ENCODE measurements at regions not wholly inside any gene's neighbourhood (a gene's known extent, or its start where the extent isn't known, plus 50 kb on each side); places are given as distances from the start of the nearest gene placed in this dataset.

GRCh38 chr3:13171704-13172643 is 98.7 kb upstream of the IQSEC1 start:
- DNase-seq (no peak), ATAC-seq (replicated peaks in 1 of 2) (no peak)
- H3K9me3 Mint-ChIP-seq = no peaks in the 10 kb centered on the region
- no peak overlapping the region for H3K27ac Mint-ChIP-seq
- no peaks in the 10 kb centered on the region for H3K4me1 Mint-ChIP-seq (ENCODE audit: low read depth)
- H3K27me3 Mint-ChIP-seq (ENCODE audit: low read depth) = no peaks in the 10 kb centered on the region
- no peak overlapping the region for H3K4me3 Mint-ChIP-seq
- H3K36me3 Mint-ChIP-seq (ENCODE audit: insufficient read depth in 2 of 2) = no peaks in the 10 kb centered on the region

- no peak for DNase-seq
- Mint-ChIP-seq H3K27me3 (ENCODE audit: low read depth) (no peaks in the 10 kb centered on the region), H3K4me3 (no peak overlapping the region), H3K9me3 (no peaks in the 10 kb centered on the region), H3K4me1 (ENCODE audit: low read depth) (no peaks in the 10 kb centered on the region), H3K36me3 (ENCODE audit: insufficient read depth in 2 of 2) (no peaks in the 10 kb centered on the region), H3K27ac (no peak overlapping the region)
- ATAC-seq (replicated peaks in 1 of 2) = no peak
Measured at GRCh38 chr3:13170317-13170716, 97.1 kb upstream of the IQSEC1 start.

GRCh38 chr3:13168391-13168790 is 95.2 kb upstream of the IQSEC1 start:
- Mint-ChIP-seq H3K4me3 (no peak overlapping the region), H3K27ac (no peak overlapping the region), H3K36me3 (ENCODE audit: insufficient read depth in 2 of 2) (no peaks in the 10 kb centered on the region), H3K27me3 (ENCODE audit: low read depth) (no peaks in the 10 kb centered on the region), H3K9me3 (no peaks in the 10 kb centered on the region), H3K4me1 (ENCODE audit: low read depth) (no peaks in the 10 kb centered on the region)
- no peak for ATAC-seq (replicated peaks in 1 of 2)
- DNase-seq = no peak

- H3K4me1 Mint-ChIP-seq (ENCODE audit: low read depth) = no peaks in the 10 kb centered on the region
- no peak overlapping the region for H3K4me3 Mint-ChIP-seq
- H3K9me3 Mint-ChIP-seq = no peaks in the 10 kb centered on the region
- H3K36me3 Mint-ChIP-seq (ENCODE audit: insufficient read depth in 2 of 2) = no peaks in the 10 kb centered on the region
- DNase-seq = no peak
- H3K27me3 Mint-ChIP-seq (ENCODE audit: low read depth) = no peaks in the 10 kb centered on the region
- no peak for ATAC-seq (replicated peaks in 1 of 2)
- H3K27ac Mint-ChIP-seq = no peak overlapping the region
Measured at GRCh38 chr3:13167829-13168228, 94.6 kb upstream of the IQSEC1 start.

GRCh38 chr3:13167064-13167743 is 94.0 kb upstream of the IQSEC1 start:
- no peaks in the 10 kb centered on the region for H3K27me3 Mint-ChIP-seq (ENCODE audit: low read depth)
- ATAC-seq (replicated peaks in 1 of 2) (no peak), DNase-seq (no peak)

GRCh38 chr3:13166243-13167063 is 93.2 kb upstream of the IQSEC1 start:
- no peaks in the 10 kb centered on the region for H3K9me3 Mint-ChIP-seq
- no peak overlapping the region for H3K4me3 Mint-ChIP-seq
- no peaks in the 10 kb centered on the region for H3K4me1 Mint-ChIP-seq (ENCODE audit: low read depth)
- H3K27me3 Mint-ChIP-seq (ENCODE audit: low read depth) = no peaks in the 10 kb centered on the region
- ATAC-seq (replicated peaks in 1 of 2) (no peak), DNase-seq (no peak)
- H3K36me3 Mint-ChIP-seq (ENCODE audit: insufficient read depth in 2 of 2) = no peaks in the 10 kb centered on the region
- H3K27ac Mint-ChIP-seq = no peak overlapping the region

More at GRCh38 chr3:13167064-13167743, 94.0 kb upstream of the IQSEC1 start:
- H3K27ac Mint-ChIP-seq = no peak overlapping the region
- no peaks in the 10 kb centered on the region for H3K4me1 Mint-ChIP-seq (ENCODE audit: low read depth)
- H3K9me3 Mint-ChIP-seq = no peaks in the 10 kb centered on the region
- no peak overlapping the region for H3K4me3 Mint-ChIP-seq
- H3K36me3 Mint-ChIP-seq (ENCODE audit: insufficient read depth in 2 of 2) = no peaks in the 10 kb centered on the region

- Mint-ChIP-seq H3K4me3 (no peak overlapping the region), H3K36me3 (ENCODE audit: insufficient read depth in 2 of 2) (no peaks in the 10 kb centered on the region), H3K4me1 (ENCODE audit: low read depth) (no peaks in the 10 kb centered on the region), H3K27me3 (ENCODE audit: low read depth) (no peaks in the 10 kb centered on the region), H3K9me3 (no peaks in the 10 kb centered on the region), H3K27ac (no peak overlapping the region)
- ATAC-seq (replicated peaks in 1 of 2) (no peak), DNase-seq (no peak)
Measured at GRCh38 chr3:13165576-13165975, 92.3 kb upstream of the IQSEC1 start.

GRCh38 chr3:13164893-13165492 is 91.8 kb upstream of the IQSEC1 start:
- no peak overlapping the region for H3K27ac Mint-ChIP-seq
- H3K4me1 Mint-ChIP-seq (ENCODE audit: low read depth) = no peaks in the 10 kb centered on the region
- no peak overlapping the region for H3K4me3 Mint-ChIP-seq
- no peaks in the 10 kb centered on the region for H3K9me3 Mint-ChIP-seq
- no peak for DNase-seq
- ATAC-seq (replicated peaks in 1 of 2) = no peak
- no peaks in the 10 kb centered on the region for H3K36me3 Mint-ChIP-seq (ENCODE audit: insufficient read depth in 2 of 2)
- H3K27me3 Mint-ChIP-seq (ENCODE audit: low read depth) = no peaks in the 10 kb centered on the region

GRCh38 chr3:13163848-13164382 is 90.7 kb upstream of the IQSEC1 start:
- ATAC-seq (replicated peaks in 1 of 2) (no peak), DNase-seq (no peak)
- H3K27me3 Mint-ChIP-seq (ENCODE audit: low read depth) = no peaks in the 10 kb centered on the region
- H3K27ac Mint-ChIP-seq = no peak overlapping the region
- H3K36me3 Mint-ChIP-seq (ENCODE audit: insufficient read depth in 2 of 2) = no peaks in the 10 kb centered on the region
- no peaks in the 10 kb centered on the region for H3K9me3 Mint-ChIP-seq
- no peak overlapping the region for H3K4me3 Mint-ChIP-seq
- no peaks in the 10 kb centered on the region for H3K4me1 Mint-ChIP-seq (ENCODE audit: low read depth)

- Mint-ChIP-seq H3K4me3 (no peak overlapping the region), H3K36me3 (ENCODE audit: insufficient read depth in 2 of 2) (no peaks in the 10 kb centered on the region)
Measured at GRCh38 chr3:13162549-13163320, 89.5 kb upstream of the IQSEC1 start.

GRCh38 chr3:13161771-13162535 is 88.7 kb upstream of the IQSEC1 start:
- Mint-ChIP-seq H3K27me3 (ENCODE audit: low read depth) (no peaks in the 10 kb centered on the region), H3K9me3 (no peaks in the 10 kb centered on the region), H3K4me1 (ENCODE audit: low read depth) (no peaks in the 10 kb centered on the region), H3K36me3 (ENCODE audit: insufficient read depth in 2 of 2) (no peaks in the 10 kb centered on the region), H3K4me3 (no peak overlapping the region), H3K27ac (no peak overlapping the region)
- ATAC-seq (replicated peaks in 1 of 2) (no peak), DNase-seq (no peak)

More at GRCh38 chr3:13162549-13163320, 89.5 kb upstream of the IQSEC1 start:
- Mint-ChIP-seq H3K27ac (no peak overlapping the region), H3K27me3 (ENCODE audit: low read depth) (no peaks in the 10 kb centered on the region), H3K4me1 (ENCODE audit: low read depth) (no peaks in the 10 kb centered on the region), H3K9me3 (no peaks in the 10 kb centered on the region)
- DNase-seq = no peak
- no peak for ATAC-seq (replicated peaks in 1 of 2)

Data from activated T-cell treated with anti-CD3 and anti-CD28 coated beads, Interleukin-2, amount 50 U/mL, for 72 hours (primary cell).